GM21825 (cell line): ENCODE measurements at regions not wholly inside any gene's neighbourhood (a gene's known extent, or its start where the extent isn't known, plus 50 kb on each side); places are given as distances from the start of the nearest gene placed in this dataset.

Experiments
- ATAC-seq: cut with Tn5 transposase; IDR thresholded peaks from one replicate; pipeline ENCODE4 v1.9.1; 2021; ENCODE audit warnings: mild to moderate bottlenecking, moderate library complexity; ENCODE audit not compliant: unreplicated experiment

GRCh38 chr3:151935446-151935845 lies 62.0 kb downstream of the SUCNR1 start:
- ATAC-seq, result no peak

GRCh38 chr3:151940481-151940880 lies 67.0 kb downstream of the SUCNR1 start:
- ATAC-seq, result no peak

DNA sequence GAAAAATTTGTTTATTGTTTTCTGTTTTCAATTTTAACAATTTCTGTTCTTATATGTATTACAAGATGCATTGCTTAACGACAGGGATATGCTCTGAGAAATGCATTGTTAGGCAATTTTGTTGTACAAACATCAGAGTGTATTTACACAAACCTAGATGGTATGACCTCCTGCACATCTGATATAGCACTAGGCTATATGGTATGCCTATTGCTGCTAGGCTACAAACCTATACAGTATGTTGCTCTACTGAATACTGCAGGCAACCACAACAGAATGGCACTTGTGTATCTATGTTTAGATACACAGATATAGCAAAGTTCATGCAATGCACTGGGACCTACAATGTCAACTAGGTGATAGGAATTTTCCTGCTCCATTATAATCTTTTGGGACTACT lies 70.1 kb downstream of the SUCNR1 start:
- no peak for ATAC-seq

DNA sequence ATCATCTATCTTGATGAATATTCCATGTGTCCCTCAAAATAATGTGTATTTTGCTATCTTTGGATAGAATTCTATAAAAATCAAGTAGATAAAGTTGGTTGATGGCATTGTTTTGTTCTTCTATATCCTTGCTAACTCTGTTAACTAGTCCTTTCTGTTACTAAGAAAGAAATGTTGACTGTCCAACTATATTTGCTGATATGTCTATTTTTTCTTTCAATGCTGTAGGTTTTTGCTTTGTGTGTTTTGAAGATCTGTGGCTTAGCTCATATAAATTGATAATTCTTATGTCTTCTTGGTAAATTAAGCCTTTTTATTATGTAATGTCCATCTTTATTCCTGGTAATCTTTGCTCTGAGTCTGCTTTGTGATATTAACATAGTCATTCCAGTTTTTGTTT lies 70.9 kb downstream of the SUCNR1 start:
- ATAC-seq, result no peak

DNA sequence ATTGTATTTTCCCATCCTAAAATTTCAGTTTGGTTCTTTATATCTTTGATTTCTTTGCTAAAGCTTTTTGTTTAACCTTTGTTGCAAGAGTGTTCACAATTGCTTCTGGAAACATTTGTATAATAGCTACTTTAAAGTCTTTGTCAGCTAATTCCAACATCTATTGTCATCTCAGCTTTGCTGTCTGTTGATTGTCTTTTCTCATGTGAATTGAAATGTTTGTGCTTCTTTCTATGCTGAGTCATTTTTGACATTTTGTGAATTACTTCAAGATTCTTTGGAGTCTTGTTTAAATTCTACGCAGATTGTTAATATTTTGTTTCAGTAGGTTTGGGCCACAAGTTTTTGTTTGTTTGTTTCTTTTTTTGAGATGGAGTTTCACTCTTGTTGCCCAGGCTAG lies 73.2 kb downstream of the SUCNR1 start:
- ATAC-seq, result no peak

DNA sequence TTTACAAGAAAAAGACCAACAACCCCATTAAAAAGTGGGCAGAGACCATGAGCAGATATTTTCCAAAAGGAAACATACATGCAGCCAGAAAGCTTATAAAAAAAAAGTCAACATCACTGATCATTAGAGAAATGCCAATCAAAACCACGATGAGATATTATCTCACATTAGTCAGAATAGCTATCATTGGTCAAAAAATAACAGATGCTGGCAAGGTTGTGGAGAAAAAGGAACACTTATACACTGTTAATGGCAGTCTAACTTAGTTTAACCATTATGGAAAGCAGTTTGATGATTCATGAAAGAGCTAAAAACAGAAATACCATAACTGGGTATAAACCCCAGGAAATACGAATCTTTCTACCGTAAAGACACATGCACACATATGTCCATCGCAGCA lies 76.3 kb downstream of the SUCNR1 start:
- no peak for ATAC-seq

- no peak for ATAC-seq
Measured at GRCh38 chr3:151955356-151955755, 81.9 kb downstream of the SUCNR1 start.

GRCh38 chr3:151960961-151961580 lies 87.6 kb downstream of the SUCNR1 start:
- no peak for ATAC-seq

DNA sequence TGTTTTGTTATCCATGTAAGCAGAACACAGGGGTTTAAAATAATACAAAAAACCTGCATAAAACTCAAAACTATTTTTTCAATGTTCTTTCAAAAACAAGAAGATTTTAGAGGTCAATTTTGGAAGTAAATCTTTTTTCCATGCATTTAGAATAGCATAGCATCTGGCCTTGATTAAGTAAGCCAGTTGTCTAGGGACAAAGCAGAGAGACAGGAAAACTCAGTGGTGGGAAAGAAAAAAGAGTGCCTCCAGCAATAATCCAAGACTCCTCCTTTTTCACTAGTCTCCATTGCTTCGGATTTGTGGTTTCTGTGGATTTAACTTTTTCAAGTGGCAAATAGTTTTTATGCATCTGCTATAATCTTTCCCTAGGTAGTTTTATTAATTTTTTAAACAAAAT lies 88.9 kb downstream of the SUCNR1 start:
- no peak for ATAC-seq

DNA sequence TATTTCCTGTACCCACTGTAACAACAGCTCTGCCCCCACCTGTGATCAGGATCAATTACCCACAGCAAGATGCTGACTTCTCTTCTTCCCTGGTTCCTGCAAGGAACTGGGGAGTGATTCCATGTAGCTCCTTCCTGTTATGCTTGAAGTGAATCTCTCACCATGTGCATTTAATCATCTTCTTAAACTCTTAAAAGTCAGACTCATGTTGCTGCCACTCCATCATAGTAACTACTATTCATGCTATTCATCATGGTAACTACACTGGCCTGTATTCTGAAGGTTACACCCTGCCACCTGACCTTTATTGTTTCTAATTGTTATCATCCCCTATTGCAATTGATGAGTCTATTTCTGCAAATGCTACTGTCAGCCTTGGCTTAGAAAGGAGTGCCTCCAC lies 89.5 kb downstream of the SUCNR1 start:
- no peak for ATAC-seq

DNA sequence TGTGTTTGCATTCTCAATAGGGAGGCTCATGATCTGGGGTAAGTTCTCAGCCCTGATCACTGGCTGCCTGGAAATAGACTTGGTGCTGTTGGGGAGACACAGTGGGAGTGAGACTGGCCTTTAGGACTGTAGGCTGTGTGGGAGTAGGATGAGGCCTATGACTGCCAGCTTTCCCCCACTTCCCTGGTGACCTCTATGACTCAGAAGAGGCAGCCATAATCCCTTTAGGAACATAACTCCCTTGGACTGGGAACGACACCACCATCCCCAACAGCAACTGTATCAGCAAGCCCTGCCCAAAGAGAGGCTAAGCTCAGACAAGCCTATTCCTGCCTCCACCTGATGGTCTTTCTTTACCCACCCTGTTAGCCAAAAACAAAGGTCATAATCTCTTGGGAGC lies 91.3 kb downstream of the SUCNR1 start:
- no peak for ATAC-seq

DNA sequence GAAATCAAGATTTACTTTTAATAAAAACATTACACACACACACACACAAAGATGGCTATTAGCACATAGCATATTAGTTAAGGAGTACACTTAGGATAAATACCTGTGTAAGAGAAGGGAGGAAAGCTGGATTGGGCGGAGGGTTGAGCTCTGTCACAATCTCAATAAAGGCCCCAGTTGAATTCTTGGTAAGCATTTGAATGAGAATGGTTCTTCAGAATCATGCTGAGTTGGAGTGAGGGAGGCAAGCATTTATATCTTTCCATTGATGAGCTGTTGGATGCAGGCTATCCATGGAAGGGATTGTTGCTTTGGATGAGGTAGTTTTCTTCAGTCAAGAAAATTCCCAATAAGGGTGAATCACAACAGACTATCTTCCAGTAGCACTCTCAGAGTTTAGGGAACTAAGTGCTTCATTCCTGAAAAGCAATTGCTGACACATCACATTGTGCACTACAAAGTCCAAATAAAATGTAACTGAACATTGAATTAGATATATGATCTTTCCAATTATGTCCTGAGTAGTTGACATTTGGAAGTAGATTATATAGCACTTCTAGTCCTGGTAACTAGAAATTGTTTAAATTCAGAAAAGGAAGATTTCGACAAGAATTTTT lies 95.7 kb downstream of the SUCNR1 start:
- ATAC-seq, result no peak

- ATAC-seq, result no peak
Measured at GRCh38 chr3:151971814-151972579, 98.6 kb downstream of the SUCNR1 start.

DNA sequence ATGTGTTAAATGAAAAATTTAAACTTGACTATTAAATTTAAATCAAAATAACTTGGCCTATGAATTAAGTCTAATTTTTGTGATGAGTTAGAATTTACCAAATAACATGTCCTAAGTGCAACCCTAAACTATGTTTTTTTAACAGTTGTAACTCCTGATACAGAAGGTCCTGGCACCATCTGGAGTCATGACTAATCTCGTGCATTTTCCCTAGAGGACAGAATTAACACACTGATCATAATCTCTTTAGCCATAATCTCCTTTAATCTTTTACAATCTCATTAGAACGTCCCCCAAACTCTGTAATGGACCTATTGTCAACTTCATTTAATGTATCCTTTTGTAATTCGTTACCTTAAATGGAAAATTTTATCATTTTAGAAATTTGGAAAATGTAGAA lies 100.6 kb downstream of the SUCNR1 start:
- ATAC-seq, result no peak

- no peak for ATAC-seq
Measured at GRCh38 chr3:151976211-151977050, 103.0 kb downstream of the SUCNR1 start.

DNA sequence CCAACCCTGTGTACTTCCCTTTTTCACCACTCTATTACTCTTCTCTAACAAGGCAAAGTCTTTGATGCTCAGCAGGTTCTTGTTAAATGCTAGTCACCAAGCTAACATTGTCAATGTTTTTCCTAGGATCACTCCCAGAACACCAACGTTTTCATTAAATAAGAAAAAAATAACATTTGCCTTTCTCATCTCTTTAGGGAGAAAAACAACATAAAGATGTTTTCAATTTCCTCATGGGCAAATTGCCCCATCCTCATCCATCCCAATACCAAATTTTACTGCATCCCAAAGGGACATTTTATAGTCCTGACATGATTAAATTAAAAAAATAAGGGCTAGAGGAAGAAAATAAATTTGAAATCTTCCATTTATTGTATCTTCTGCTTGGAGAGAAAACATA lies 106.5 kb downstream of the SUCNR1 start:
- ATAC-seq, result no peak

- ATAC-seq, result no peak
Measured at GRCh38 chr3:151983538-151983937, 110.1 kb downstream of the SUCNR1 start.

- ATAC-seq, result no peak
Measured at GRCh38 chr3:151985787-151986430, 112.5 kb downstream of the SUCNR1 start.

GRCh38 chr3:151987893-151988292 lies 114.5 kb downstream of the SUCNR1 start:
- ATAC-seq, result no peak

- ATAC-seq, result no peak
Measured at GRCh38 chr3:151989621-151990020, 116.2 kb downstream of the SUCNR1 start.
